H1 (cell line): ENCODE measurements at regions not wholly inside any gene's neighbourhood (a gene's known extent, or its start where the extent isn't known, plus 50 kb on each side); places are given as distances from the start of the nearest gene placed in this dataset.

ENCODE experiments used
- MAFK ChIP-seq: IDR thresholded peaks from 2 replicates; pipeline ENCODE4 v1.6.1; 2012; ENCODE audit warnings: low read depth, mild to moderate bottlenecking, improper control_type of control experiment, low read length
- SRF ChIP-seq: IDR thresholded peaks from 2 replicates; pipeline ENCODE4 v1.6.1; 2011; ENCODE audit warnings: mild to moderate bottlenecking, low read depth, low read length, moderate library complexity
- TF ChIP-seq, protein P1 (sequence below): IDR thresholded peaks from 2 replicates; pipeline ENCODE4 v1.6.1; 2011; ENCODE audit warnings: low read depth, mild to moderate bottlenecking, low read length; ENCODE audit not compliant: insufficient read depth

DNA sequence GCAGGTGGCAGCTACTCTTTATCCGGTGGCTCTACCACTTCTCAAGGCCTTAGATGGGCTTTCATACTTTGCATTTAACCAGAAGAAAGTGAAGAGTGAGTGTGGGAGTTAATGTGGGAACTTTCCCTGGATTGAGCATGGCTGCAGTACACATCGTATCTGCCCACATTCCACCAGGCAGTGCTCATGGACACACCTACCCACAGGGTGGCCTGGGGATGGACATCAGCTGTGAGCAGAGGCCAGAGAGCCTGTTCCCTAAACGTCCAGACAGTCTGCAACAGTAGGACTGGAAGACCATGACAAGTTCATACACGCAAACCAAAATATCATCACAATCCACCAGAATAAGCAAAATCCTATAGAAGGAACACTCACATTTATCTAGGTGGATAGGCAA lies 213.8 kb downstream of the IRX1 start (continued):
- TF ChIP-seq SRF (no peak), MAFK (no peak)
- TF ChIP-seq, protein P1, sequence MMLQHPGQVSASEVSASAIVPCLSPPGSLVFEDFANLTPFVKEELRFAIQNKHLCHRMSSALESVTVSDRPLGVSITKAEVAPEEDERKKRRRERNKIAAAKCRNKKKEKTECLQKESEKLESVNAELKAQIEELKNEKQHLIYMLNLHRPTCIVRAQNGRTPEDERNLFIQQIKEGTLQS = no peak
